PC-3 (cell line): ENCODE measurements at regions not wholly inside any gene's neighbourhood (a gene's known extent, or its start where the extent isn't known, plus 50 kb on each side); places are given as distances from the start of the nearest gene placed in this dataset.

Experiments
- ATAC-seq: fragments of 200-7000 bp; cut with Tn5 transposase; 2 replicates; pipeline ENCODE4 v1.9.1; 2020; ENCODE audit warnings: mild to moderate bottlenecking, moderate library complexity
- BruUV-seq: library from RNA; stranded (reverse); fragments of 400-500 nt; replicated peaks from 2 replicates; lab custom pipeline; 2021; lab: Mats Ljungman, UMichigan
- CTCF ChIA-PET: fragments of 300-600 bp; sonication (Branson Sonifier 250); formaldehyde crosslinking; loops from one replicate; lab custom pipeline; 2022; ENCODE audit warnings: antibody characterized with exemption; lab: Charles Lee
- POLR2A ChIA-PET: fragments of 300-600 bp; sonication (Branson Sonifier 250); formaldehyde crosslinking; loops from one replicate; lab custom pipeline; 2022; ENCODE audit warnings: antibody characterized with exemption; ENCODE audit not compliant: unreplicated experiment; lab: Charles Lee
- DNase-seq: peaks from one replicate; pipeline ENCODE4 v3.0.0-alpha.2; 2015
- H2AFZ ChIP-seq: fragments of 300-600 bp; sonication (generic); 2 replicates; pipeline ENCODE4 v1.6.0; 2016; ENCODE audit warnings: antibody characterized with exemption, low read length
- H3F3A ChIP-seq: fragments of 300-600 bp; sonication (generic); one replicate; pipeline ENCODE4 v1.6.0; 2017; ENCODE audit warnings: antibody characterized with exemption, low read length, control low read depth, mild to moderate bottlenecking; ENCODE audit not compliant: unreplicated experiment
- H3K27ac ChIP-seq: fragments of 300-600 bp; sonication (generic); 2 replicates; pipeline ENCODE4 v1.5.1; 2016; ENCODE audit warnings: mild to moderate bottlenecking, low read length
- H3K27me3 ChIP-seq: fragments of 300-600 bp; sonication (generic); 2 replicates; pipeline ENCODE4 v1.6.1; 2016; ENCODE audit warnings: low read length, mixed read lengths
- H3K36me3 ChIP-seq: fragments of 300-600 bp; sonication (generic); 2 replicates; pipeline ENCODE4 v1.6.1; 2016; ENCODE audit warnings: low read depth, mixed run types, low read length, mixed read lengths
- H3K4me1 ChIP-seq: fragments of 300-600 bp; sonication (generic); 2 replicates; pipeline ENCODE4 v1.5.1; 2016; ENCODE audit warnings: low read length; ENCODE audit not compliant: insufficient read depth
- H3K4me2 ChIP-seq: fragments of 300-600 bp; sonication (generic); 2 replicates; pipeline ENCODE4 v1.6.0; 2016; ENCODE audit warnings: low read length
- H3K4me3 ChIP-seq: fragments of 300-600 bp; sonication (generic); 2 replicates; pipeline ENCODE4 v1.5.1; 2016; ENCODE audit warnings: mild to moderate bottlenecking, low read length, mixed read lengths
- H3K79me2 ChIP-seq: fragments of 300-600 bp; sonication (generic); 2 replicates; pipeline ENCODE4 v1.6.1; 2017; ENCODE audit warnings: low read length, mixed read lengths
- H3K9ac ChIP-seq: fragments of 300-600 bp; sonication (generic); 2 replicates; pipeline ENCODE4 v1.6.0; 2016; ENCODE audit warnings: mild to moderate bottlenecking, low read length
- H3K9me2 ChIP-seq: fragments of 300-600 bp; sonication (generic); replicated peaks from 2 replicates; pipeline ENCODE4 v1.6.1; 2016; ENCODE audit warnings: mixed run types, low read length, mixed read lengths
- H3K9me3 ChIP-seq: fragments of 300-600 bp; sonication (generic); 2 replicates; pipeline ENCODE4 v1.6.1; 2016; ENCODE audit warnings: low read length, mixed read lengths
- H4K20me1 ChIP-seq: fragments of 300-600 bp; sonication (generic); 2 replicates; pipeline ENCODE4 v1.6.1; 2016; ENCODE audit warnings: low read length, mixed read lengths
- EZH2 ChIP-seq: fragments of 300-600 bp; sonication (generic); IDR thresholded peaks from one replicate; pipeline ENCODE4 v1.6.1; 2017; ENCODE audit warnings: antibody characterized with exemption, mild to moderate bottlenecking, low read length; ENCODE audit not compliant: unreplicated experiment
- EZH2phosphoT487 ChIP-seq: fragments of 300-600 bp; sonication (generic); IDR thresholded peaks from 2 replicates; pipeline ENCODE4 v1.6.1; 2018; ENCODE audit warnings: mild to moderate bottlenecking, antibody characterized with exemption, low read length, borderline replicate concordance
- intact Hi-C: fragments of 100-400 bp; cut with micrococcal nuclease; formaldehyde crosslinking; loops from 2 replicates; pipeline ENCODE4 v1.9.0; 2023
- TF ChIP-seq, protein P1 (sequence below): fragments of 300-600 bp; sonication (generic); conservative IDR thresholded peaks from 2 replicates; pipeline ENCODE4 v1.5.1; 2017; ENCODE audit warnings: antibody characterized with exemption, low read depth, mild to moderate bottlenecking, low read length

DNA sequence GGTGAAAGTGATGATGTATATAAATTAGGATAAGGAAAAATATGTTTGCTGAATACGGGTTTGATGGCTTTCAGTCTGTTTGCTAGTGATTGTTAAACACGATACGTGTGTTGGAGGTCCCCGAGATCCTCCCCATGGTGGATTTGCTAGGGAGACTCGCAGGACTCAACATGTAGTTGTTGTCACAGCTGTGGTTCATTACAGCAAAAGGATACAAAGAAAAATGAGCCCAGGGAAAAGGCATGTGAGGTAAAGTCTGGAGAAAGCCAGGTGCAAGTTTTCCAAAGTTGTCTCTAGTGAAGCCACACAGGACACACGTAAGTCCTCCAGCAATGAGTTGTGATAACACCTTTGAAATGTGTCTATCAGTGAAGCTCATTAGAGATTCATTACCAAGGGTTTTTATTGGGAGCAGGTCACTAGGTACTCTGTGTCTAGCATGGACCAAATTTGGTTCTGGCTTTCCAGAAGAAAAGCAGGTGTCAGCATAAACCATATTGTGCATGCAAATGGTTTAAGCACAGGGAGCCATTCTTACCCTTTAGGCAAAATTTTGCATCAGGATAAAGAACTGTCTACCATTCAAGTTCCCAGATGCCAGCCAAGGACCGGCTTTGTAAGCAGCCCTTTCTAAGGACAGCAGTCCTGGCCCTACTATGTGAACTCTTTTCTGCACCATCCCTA lies 215.2 kb upstream of the WSCD1 start:
- no peaks in the 10 kb centered on the region for H3K36me3 ChIP-seq
- no peak overlapping the region for H3K9ac ChIP-seq
- POLR2A ChIA-PET = no interaction called here
- H3K9me3 ChIP-seq = no peaks in the 10 kb centered on the region
- no peaks in the 10 kb centered on the region for H4K20me1 ChIP-seq
- H3K27ac ChIP-seq = no peak overlapping the region
- H3F3A ChIP-seq = no peaks in the 10 kb centered on the region
- no peaks in the 10 kb centered on the region for H3K27me3 ChIP-seq
- TF ChIP-seq EZH2 (no peak), EZH2phosphoT487 (no peak)
- TF ChIP-seq, protein P1, sequence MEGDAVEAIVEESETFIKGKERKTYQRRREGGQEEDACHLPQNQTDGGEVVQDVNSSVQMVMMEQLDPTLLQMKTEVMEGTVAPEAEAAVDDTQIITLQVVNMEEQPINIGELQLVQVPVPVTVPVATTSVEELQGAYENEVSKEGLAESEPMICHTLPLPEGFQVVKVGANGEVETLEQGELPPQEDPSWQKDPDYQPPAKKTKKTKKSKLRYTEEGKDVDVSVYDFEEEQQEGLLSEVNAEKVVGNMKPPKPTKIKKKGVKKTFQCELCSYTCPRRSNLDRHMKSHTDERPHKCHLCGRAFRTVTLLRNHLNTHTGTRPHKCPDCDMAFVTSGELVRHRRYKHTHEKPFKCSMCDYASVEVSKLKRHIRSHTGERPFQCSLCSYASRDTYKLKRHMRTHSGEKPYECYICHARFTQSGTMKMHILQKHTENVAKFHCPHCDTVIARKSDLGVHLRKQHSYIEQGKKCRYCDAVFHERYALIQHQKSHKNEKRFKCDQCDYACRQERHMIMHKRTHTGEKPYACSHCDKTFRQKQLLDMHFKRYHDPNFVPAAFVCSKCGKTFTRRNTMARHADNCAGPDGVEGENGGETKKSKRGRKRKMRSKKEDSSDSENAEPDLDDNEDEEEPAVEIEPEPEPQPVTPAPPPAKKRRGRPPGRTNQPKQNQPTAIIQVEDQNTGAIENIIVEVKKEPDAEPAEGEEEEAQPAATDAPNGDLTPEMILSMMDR = no peak
- H3K9me2 ChIP-seq = no peaks in the 10 kb centered on the region
- no peaks in the 10 kb centered on the region for H3K4me1 ChIP-seq
- H2AFZ ChIP-seq = no peak overlapping the region
- ATAC-seq (no peak), DNase-seq (no peak)
- no TSS peak for BruUV-seq
- H3K79me2 ChIP-seq = no peaks in the 10 kb centered on the region
- H3K4me3 ChIP-seq = no peak overlapping the region
- intact Hi-C loops = no loop called here
- CTCF ChIA-PET = no interaction called here
- H3K4me2 ChIP-seq = no peak overlapping the region

DNA sequence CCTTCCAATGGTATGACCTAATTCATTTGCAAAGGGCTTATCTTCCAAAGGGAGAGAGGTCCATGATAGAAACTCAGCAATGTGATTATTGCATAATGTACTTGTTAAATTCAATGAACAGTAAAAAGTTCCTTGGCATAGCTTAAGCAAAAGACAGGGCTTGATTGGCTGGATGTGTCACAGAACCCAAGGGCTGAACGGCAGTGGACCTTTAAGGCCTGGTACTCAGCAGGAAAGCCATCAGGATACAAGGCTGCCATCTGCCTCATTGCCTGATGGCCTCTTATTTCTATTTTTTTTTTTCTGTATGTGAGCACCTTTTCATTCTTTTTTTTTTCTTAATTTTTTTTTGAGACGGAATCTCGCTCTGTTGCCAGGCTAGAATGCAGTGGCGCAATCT lies 208.9 kb upstream of the WSCD1 start:
- Histone ChIP-seq H3K9me2 (no peaks in the 10 kb centered on the region), H3K79me2 (no peaks in the 10 kb centered on the region), H3K4me1 (no peaks in the 10 kb centered on the region), H3K4me3 (no peak overlapping the region), H3K9ac (no peak overlapping the region), H3K9me3 (no peaks in the 10 kb centered on the region), H3F3A (no peaks in the 10 kb centered on the region), H3K27me3 (no peaks in the 10 kb centered on the region), H4K20me1 (no peaks in the 10 kb centered on the region), H3K27ac (no peak overlapping the region), H2AFZ (no peak overlapping the region), H3K4me2 (no peak overlapping the region), H3K36me3 (no peaks in the 10 kb centered on the region)
- BruUV-seq = no TSS peak
- no peak for DNase-seq
- POLR2A ChIA-PET = no interaction called here
- ATAC-seq = no peak
- CTCF ChIA-PET = no interaction called here
- intact Hi-C loops = no loop called here
- TF ChIP-seq, protein P1 = no peak
- TF ChIP-seq EZH2phosphoT487 (no peak), EZH2 (no peak)

DNA sequence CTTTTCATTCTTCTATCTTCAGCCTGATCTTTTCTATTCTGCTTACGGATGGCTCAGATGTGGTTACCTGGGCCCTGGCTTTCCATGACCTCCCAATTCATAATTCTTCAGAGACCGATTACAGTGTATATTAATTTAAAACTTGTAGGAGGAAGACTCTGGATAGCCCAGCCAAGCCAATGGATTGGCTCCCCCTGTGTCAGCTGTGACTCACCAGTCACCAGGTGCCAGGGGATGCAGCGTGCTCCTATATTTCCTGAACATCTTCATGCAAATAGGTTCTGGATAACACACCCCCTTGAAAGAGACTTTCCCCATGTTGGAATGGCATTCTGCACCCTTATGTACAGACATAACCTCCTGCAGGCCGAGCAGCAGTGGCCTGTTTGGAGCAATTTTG lies 208.3 kb upstream of the WSCD1 start:
- Histone ChIP-seq H3K27ac (no peak overlapping the region), H3K9me2 (no peaks in the 10 kb centered on the region), H3K4me2 (no peak overlapping the region), H3K9ac (no peak overlapping the region), H4K20me1 (no peaks in the 10 kb centered on the region), H3K27me3 (no peaks in the 10 kb centered on the region), H3K36me3 (no peaks in the 10 kb centered on the region), H3K9me3 (no peaks in the 10 kb centered on the region), H3F3A (no peaks in the 10 kb centered on the region), H3K4me3 (no peak overlapping the region), H3K4me1 (no peaks in the 10 kb centered on the region), H2AFZ (no peak overlapping the region), H3K79me2 (no peaks in the 10 kb centered on the region)
- ChIA-PET CTCF (no interaction called here), POLR2A (no interaction called here)
- intact Hi-C loops = no loop called here
- ATAC-seq (peak; percentile 66), DNase-seq (peak; percentile 31)
- TF ChIP-seq EZH2 (no peak), EZH2phosphoT487 (no peak)
- BruUV-seq = no TSS peak
